SK-N-SH treated with all-trans-retinoic acid at 6 μM for 48 hours (cell line): ENCODE measurements at regions not wholly inside any gene's neighbourhood (a gene's known extent, or its start where the extent isn't known, plus 50 kb on each side); places are given as distances from the start of the nearest gene placed in this dataset.

Experiments used
- ATAC-seq: fragments of 200-7000 bp; cut with Tn5 transposase; 3 replicates; pipeline ENCODE4 v1.9.1; 2020; ENCODE audit warnings: mild to moderate bottlenecking, moderate library complexity
- ARNTL ChIP-seq: fragments of 450-650 bp; formaldehyde crosslinking; IDR thresholded peaks from 2 replicates; pipeline ENCODE4 v1.5.0; 2020; ENCODE audit warnings: low read depth, mild to moderate bottlenecking, moderate library complexity, borderline replicate concordance
- CREB5 ChIP-seq: fragments of 250-450 bp; sonication (Bioruptor Pico); IDR thresholded peaks from 2 replicates; pipeline ENCODE4 v1.5.1; 2020; ENCODE audit warnings: low read depth, mild to moderate bottlenecking, moderate library complexity
- CSDC2 ChIP-seq: fragments of 250-450 bp; sonication (Bioruptor Pico); IDR thresholded peaks from 2 replicates; pipeline ENCODE4 v1.5.0; 2020; ENCODE audit warnings: mild to moderate bottlenecking, moderate library complexity
- CSRNP3 ChIP-seq: fragments of 250-450 bp; sonication (Bioruptor Pico); IDR thresholded peaks from 2 replicates; pipeline ENCODE4 v1.5.1; 2021; ENCODE audit warnings: mild to moderate bottlenecking, moderate library complexity
- ESRRG ChIP-seq: fragments of 250-450 bp; sonication (Bioruptor Pico); IDR thresholded peaks from 2 replicates; pipeline ENCODE4 v1.6.1; 2021; ENCODE audit warnings: mild to moderate bottlenecking
- OSR1 ChIP-seq: fragments of 250-450 bp; sonication (Bioruptor Pico); IDR thresholded peaks from 2 replicates; pipeline ENCODE4 v1.8.0; 2022; ENCODE audit warnings: moderate library complexity, mild to moderate bottlenecking, inconsistent platforms
- PATZ1 ChIP-seq: fragments of 250-450 bp; sonication (Bioruptor Pico); IDR thresholded peaks from 2 replicates; pipeline ENCODE4 v1.8.0; 2020; ENCODE audit warnings: mild to moderate bottlenecking, moderate library complexity, borderline replicate concordance
- POU6F1 ChIP-seq: fragments of 250-450 bp; sonication (Bioruptor Pico); IDR thresholded peaks from 2 replicates; pipeline ENCODE4 v1.8.0; 2021; ENCODE audit warnings: low read depth, mild to moderate bottlenecking, moderate library complexity, borderline replicate concordance
- PPARA ChIP-seq: fragments of 250-450 bp; sonication (Bioruptor Pico); IDR thresholded peaks from 2 replicates; pipeline ENCODE4 v1.5.0; 2020; ENCODE audit warnings: mild to moderate bottlenecking, borderline replicate concordance
- RARB ChIP-seq: fragments of 250-450 bp; sonication (Bioruptor Pico); IDR thresholded peaks from 2 replicates; pipeline ENCODE4 v1.8.0; 2021; ENCODE audit warnings: mild to moderate bottlenecking, moderate library complexity
- SNAI2 ChIP-seq: fragments of 250-450 bp; sonication (Bioruptor Pico); IDR thresholded peaks from 2 replicates; pipeline ENCODE4 v1.5.0; 2020; ENCODE audit warnings: mild to moderate bottlenecking, moderate library complexity
- TOX ChIP-seq: fragments of 250-450 bp; sonication (Bioruptor Pico); IDR thresholded peaks from 2 replicates; pipeline ENCODE4 v1.8.0; 2021; ENCODE audit warnings: mild to moderate bottlenecking, moderate library complexity, borderline replicate concordance
- TSHZ2 ChIP-seq: fragments of 250-450 bp; sonication (Bioruptor Pico); IDR thresholded peaks from 2 replicates; pipeline ENCODE4 v1.5.0; 2020; ENCODE audit warnings: mild to moderate bottlenecking, moderate library complexity
- ZC3H10 ChIP-seq: fragments of 250-450 bp; sonication (Bioruptor Pico); IDR thresholded peaks from 2 replicates; pipeline ENCODE4 v1.5.1; 2021; ENCODE audit warnings: mild to moderate bottlenecking, moderate library complexity
- ZFP3 ChIP-seq: fragments of 250-450 bp; sonication (Bioruptor Pico); IDR thresholded peaks from 2 replicates; pipeline ENCODE4 v1.5.0; 2020; ENCODE audit warnings: mild to moderate bottlenecking, moderate library complexity
- ZFP30 ChIP-seq: fragments of 450-650 bp; formaldehyde crosslinking; IDR thresholded peaks from 2 replicates; pipeline ENCODE4 v1.5.0; 2022; ENCODE audit warnings: mild to moderate bottlenecking, moderate library complexity
- ZNF565 ChIP-seq: fragments of 450-650 bp; formaldehyde crosslinking; conservative IDR thresholded peaks from 2 replicates; pipeline ENCODE4 v1.5.0; 2020; ENCODE audit warnings: low read depth, mild to moderate bottlenecking, moderate library complexity
- ZNF70 ChIP-seq: fragments of 450-650 bp; formaldehyde crosslinking; IDR thresholded peaks from 2 replicates; pipeline ENCODE4 v1.5.0; 2020; ENCODE audit warnings: mild to moderate bottlenecking, moderate library complexity
- ZNF8 ChIP-seq: fragments of 450-650 bp; formaldehyde crosslinking; IDR thresholded peaks from 2 replicates; pipeline ENCODE4 v1.5.0; 2020; ENCODE audit warnings: mild to moderate bottlenecking, moderate library complexity

- ATAC-seq = peak; percentile 44; the same call in 1 of the 3 replicates
- TF ChIP-seq POU6F1 (CRISPR knock-in tag) = no peak
- TF ChIP-seq ZFP3 (CRISPR knock-in tag) = no peak
- no peak for TF ChIP-seq ZC3H10
- TF ChIP-seq, all 23 proteins: peak for 0
These were observed 52.0 kb downstream of the OLIG1 start for GRCh38 chr21:33121715-33122475.

- no peak for ATAC-seq
- TF ChIP-seq ZNF8 (no peak), ZNF565 (CRISPR knock-in tag) (no peak), RARB (CRISPR knock-in tag) (no peak), CSDC2 (CRISPR knock-in tag) (no peak), POU6F1 (CRISPR knock-in tag) (no peak), SNAI2 (CRISPR knock-in tag) (no peak), OSR1 (CRISPR knock-in tag) (no peak), ZC3H10 (no peak), ZNF70 (CRISPR knock-in tag) (no peak), PATZ1 (CRISPR knock-in tag) (no peak), ZFP30 (CRISPR knock-in tag) (no peak), ARNTL (no peak), CSRNP3 (CRISPR knock-in tag) (no peak), TSHZ2 (no peak), TOX (CRISPR knock-in tag) (no peak), PPARA (CRISPR knock-in tag) (no peak), ESRRG (CRISPR knock-in tag) (no peak), CREB5 (CRISPR knock-in tag) (no peak)
These were observed 52.6 kb downstream of the OLIG1 start for GRCh38 chr21:33122507-33122906.
